Right lobe of liver (tissue), 4 donors: ENCODE measurements at regions not wholly inside any gene's neighbourhood (a gene's known extent, or its start where the extent isn't known, plus 50 kb on each side); places are given as distances from the start of the nearest gene placed in this dataset.

Experiments
- POLR2A ChIP-seq: fragments of 450-650 bp; IDR thresholded peaks from one replicate; pipeline ENCODE4 v1.6.1; 2017; ENCODE audit warnings: antibody characterized with exemption, mild to moderate bottlenecking
- TF ChIP-seq, protein P1 (sequence below), 4 donors: fragments of 200-600 bp in 3 of 4; fragments of 450-650 bp in 1 of 4; IDR thresholded peaks; one replicate each; pipeline versions ENCODE4 v1.5.1 to v1.8.0; 2016 to 2022; ENCODE audit warnings: antibody characterized with exemption in 4 of 4, mild to moderate bottlenecking in 2 of 4
- donor health status: DM: no; HTN: no; CAD: no.
- donor health status: DM: no; HTN: no; CAD: no.
- donor health status: DM: no; HTN: yes; CAD: no.

DNA sequence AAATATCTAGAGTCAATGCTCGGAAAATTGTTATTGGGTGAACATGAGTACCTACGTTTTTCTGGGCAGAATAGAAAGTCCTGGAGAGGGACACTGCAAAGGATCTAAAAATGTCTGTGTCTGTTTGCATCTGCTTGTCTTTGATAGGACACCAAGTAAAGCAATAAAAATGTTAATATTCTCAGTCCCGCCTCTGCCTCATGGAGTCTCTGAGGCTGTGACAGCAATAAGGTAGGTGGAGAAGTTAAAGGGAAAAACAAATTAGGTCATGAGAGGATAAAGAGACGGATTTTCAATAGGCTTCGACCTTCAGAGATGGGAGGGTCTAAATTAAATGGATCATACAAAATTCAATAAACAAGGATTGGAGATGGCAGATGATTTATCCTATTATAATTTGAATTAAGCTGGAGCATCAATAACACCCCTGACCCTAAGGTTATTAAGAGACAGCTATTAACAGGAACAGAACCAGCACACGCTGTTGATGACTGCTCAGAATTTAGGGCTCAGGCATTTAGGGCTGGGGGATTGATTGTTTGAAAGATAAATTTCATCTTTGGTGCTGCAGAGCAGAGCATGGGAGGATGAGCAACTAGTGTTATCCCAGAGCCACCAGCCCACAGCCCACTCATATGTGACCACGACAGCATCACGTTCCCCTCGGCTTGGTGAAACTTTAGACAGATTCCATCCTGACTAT lies 620.3 kb upstream of the CDH4 start:
- no peak for TF ChIP-seq POLR2A
- TF ChIP-seq, protein P1, sequence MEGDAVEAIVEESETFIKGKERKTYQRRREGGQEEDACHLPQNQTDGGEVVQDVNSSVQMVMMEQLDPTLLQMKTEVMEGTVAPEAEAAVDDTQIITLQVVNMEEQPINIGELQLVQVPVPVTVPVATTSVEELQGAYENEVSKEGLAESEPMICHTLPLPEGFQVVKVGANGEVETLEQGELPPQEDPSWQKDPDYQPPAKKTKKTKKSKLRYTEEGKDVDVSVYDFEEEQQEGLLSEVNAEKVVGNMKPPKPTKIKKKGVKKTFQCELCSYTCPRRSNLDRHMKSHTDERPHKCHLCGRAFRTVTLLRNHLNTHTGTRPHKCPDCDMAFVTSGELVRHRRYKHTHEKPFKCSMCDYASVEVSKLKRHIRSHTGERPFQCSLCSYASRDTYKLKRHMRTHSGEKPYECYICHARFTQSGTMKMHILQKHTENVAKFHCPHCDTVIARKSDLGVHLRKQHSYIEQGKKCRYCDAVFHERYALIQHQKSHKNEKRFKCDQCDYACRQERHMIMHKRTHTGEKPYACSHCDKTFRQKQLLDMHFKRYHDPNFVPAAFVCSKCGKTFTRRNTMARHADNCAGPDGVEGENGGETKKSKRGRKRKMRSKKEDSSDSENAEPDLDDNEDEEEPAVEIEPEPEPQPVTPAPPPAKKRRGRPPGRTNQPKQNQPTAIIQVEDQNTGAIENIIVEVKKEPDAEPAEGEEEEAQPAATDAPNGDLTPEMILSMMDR (IDR thresholded peaks at IDR 0.05): no peak
